ENCODE measurements at regions not wholly inside any gene's neighbourhood (a gene's known extent, or its start where the extent isn't known, plus 50 kb on each side); places are given as distances from the start of the nearest gene placed in this dataset.

GRCh38 chr2:16287831-16288230, 347.5 kb downstream of the MYCN start:
- TF ChIP-seq CTCF (IDR thresholded peaks at IDR 0.05) (no peak), POLR2A (IDR thresholded peaks at IDR 0.05) (no peak)
